Transverse colon (tissue), 4 donors: ENCODE measurements at regions not wholly inside any gene's neighbourhood (a gene's known extent, or its start where the extent isn't known, plus 50 kb on each side); places are given as distances from the start of the nearest gene placed in this dataset.

Experiments
- DNase-seq: peaks from one replicate; pipeline ENCODE4 v3.0.0-alpha.2; 2019
- H3K27ac ChIP-seq, 4 donors: fragments of 200-600 bp; sonication (generic); 2 replicates each; pipeline ENCODE4 v1.5.1; 2016 to 2018; ENCODE audit warnings: inconsistent platforms in 4 of 4
- H3K27me3 ChIP-seq: fragments of 200-600 bp; sonication (generic); 2 replicates; pipeline ENCODE4 v1.5.1; 2017; ENCODE audit warnings: inconsistent platforms
- H3K36me3 ChIP-seq, 4 donors: fragments of 200-600 bp; sonication (generic); 2 replicates each; pipeline ENCODE4 v1.5.1; 2017 to 2019; ENCODE audit warnings: inconsistent platforms in 4 of 4
- H3K4me1 ChIP-seq, 4 donors: fragments of 200-600 bp; sonication (generic); 2 replicates each; pipeline ENCODE4 v1.5.1; 2017 to 2020; ENCODE audit warnings: inconsistent platforms in 4 of 4
- H3K4me3 ChIP-seq, 4 donors: fragments of 200-600 bp; sonication (generic); 1 replicate in 1 of 4; 2 replicates in 3 of 4; pipeline versions ENCODE4 v1.5.1 to v1.6.1; 2017 to 2019; ENCODE audit warnings: inconsistent platforms in 4 of 4
- H3K9me3 ChIP-seq, 2 donors: fragments of 200-600 bp; sonication (generic); 2 replicates each; pipeline ENCODE4 v1.5.1; 2017 to 2019; ENCODE audit warnings: inconsistent platforms in 2 of 2
- EP300 ChIP-seq: sonication (generic); formaldehyde crosslinking; IDR thresholded peaks from one replicate; pipeline ENCODE4 v1.6.1; 2017; ENCODE audit warnings: antibody characterized with exemption, low read depth
- POLR2A ChIP-seq: fragments of 450-650 bp; IDR thresholded peaks from one replicate; pipeline ENCODE4 v1.6.1; 2016; ENCODE audit warnings: antibody characterized with exemption, mild to moderate bottlenecking, moderate library complexity
- POLR2AphosphoS5 ChIP-seq, 3 donors: sonication (generic); formaldehyde crosslinking; IDR thresholded peaks; one replicate each; pipeline ENCODE4 v1.6.1; 2016; ENCODE audit warnings: antibody characterized with exemption in 3 of 3
- WGBS, 2 donors: methylation state at CpG; one replicate each; pipeline ENCODE4 v1.1.5; 2018; ENCODE audit warnings: low coverage in 1 of 2; 5-methylcytosine and 5-hydroxymethylcytosine counted together
- in situ Hi-C, 4 donors: fragments of 200-750 bp; cut with MboI; loops; one replicate each; pipeline versions ENCODE4 v1.15.0 to v1.15.1; 2017; ENCODE audit warnings: low sequenced_read_pairs in 3 of 4, low pct_ligation_motif_present in 1 of 4, low pct_unique_long_range_greater_than_20kb in 1 of 4
- intact Hi-C: fragments of 100-400 bp; cut with DNase I; formaldehyde crosslinking; loops from one replicate; pipeline ENCODE4 v1.15.1; 2023; ENCODE audit warnings: low total_unique reads
- TF ChIP-seq, protein P1 (sequence below), 5 experiments: fragments of 200-600 bp in 3 of 5; fragments of 450-650 bp in 2 of 5; sonication (generic) in 3 of 5; IDR thresholded peaks; 1 replicate in 2 of 5; 2 replicates in 3 of 5; pipeline ENCODE4 v1.5.1; 2016 to 2017; ENCODE audit warnings: antibody characterized with exemption in 5 of 5, inconsistent platforms in 3 of 5, mild to moderate bottlenecking in 2 of 5, moderate library complexity in 1 of 5

DNA sequence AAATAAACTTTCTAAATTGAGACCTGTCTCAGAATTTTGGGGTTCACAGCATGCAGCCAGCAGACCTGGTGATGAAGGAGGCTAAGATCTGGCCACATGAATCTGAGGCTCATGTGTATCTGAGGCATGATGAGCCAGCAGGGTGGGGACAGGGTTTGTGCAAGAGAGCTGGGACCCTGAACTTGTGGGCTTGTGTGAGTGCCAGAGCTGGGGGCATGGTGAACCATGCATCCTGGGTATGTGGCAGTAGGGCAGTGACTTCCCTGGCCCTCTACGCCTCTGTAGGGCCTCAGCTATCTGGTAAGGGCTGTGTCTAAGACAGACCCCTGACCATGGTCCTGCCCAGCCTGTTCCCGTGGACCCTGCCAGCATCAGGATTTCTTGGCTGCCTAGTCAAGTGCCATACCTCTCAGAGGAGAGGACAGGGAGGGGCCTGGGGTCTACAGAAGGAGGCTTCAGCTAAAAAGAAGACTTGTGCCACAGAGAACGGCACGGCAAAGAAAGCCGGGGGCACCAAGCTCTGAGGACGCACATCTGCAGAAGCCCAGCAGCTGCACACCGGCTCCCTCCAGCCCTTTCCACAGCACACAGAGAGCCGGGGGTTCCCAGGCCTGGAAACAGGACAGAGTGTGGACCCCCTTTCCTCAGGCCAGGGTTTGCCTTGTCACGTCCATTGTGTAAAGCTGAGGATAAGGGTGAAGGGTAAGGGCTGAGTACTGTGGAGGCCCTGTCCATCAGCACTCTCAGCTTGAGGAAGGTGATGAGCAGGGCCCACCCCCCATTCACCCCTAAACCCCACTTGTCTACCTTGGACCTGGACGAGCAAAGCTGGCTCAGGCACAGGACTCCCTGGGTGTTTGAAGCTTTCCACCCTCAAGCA lies 130.1 kb downstream of the MRPL36 start:
- H3K36me3 ChIP-seq = no peaks in the 10 kb centered on the region
- intact Hi-C loops = no loop called here
- H3K4me1 ChIP-seq = peaks cover 0 to 11% (median 4%) of the 10 kb centered on the region in 4 donors
- WGBS, 2 donors = 82% methylated on average over 10 of the region's 10 CpGs; no CpG with 5 or more reads in 1 of the 2 donors
- in situ Hi-C loops = no loop called here
- H3K27ac ChIP-seq = no peak overlapping the region
- TF ChIP-seq EP300 = no peak
- no peak for TF ChIP-seq POLR2A
- TF ChIP-seq, protein P1, sequence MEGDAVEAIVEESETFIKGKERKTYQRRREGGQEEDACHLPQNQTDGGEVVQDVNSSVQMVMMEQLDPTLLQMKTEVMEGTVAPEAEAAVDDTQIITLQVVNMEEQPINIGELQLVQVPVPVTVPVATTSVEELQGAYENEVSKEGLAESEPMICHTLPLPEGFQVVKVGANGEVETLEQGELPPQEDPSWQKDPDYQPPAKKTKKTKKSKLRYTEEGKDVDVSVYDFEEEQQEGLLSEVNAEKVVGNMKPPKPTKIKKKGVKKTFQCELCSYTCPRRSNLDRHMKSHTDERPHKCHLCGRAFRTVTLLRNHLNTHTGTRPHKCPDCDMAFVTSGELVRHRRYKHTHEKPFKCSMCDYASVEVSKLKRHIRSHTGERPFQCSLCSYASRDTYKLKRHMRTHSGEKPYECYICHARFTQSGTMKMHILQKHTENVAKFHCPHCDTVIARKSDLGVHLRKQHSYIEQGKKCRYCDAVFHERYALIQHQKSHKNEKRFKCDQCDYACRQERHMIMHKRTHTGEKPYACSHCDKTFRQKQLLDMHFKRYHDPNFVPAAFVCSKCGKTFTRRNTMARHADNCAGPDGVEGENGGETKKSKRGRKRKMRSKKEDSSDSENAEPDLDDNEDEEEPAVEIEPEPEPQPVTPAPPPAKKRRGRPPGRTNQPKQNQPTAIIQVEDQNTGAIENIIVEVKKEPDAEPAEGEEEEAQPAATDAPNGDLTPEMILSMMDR (IDR thresholded peaks at IDR 0.05) = no peak
- TF ChIP-seq POLR2AphosphoS5 (IDR thresholded peaks at IDR 0.05) = no peak
- DNase-seq = no peak
- H3K9me3 ChIP-seq = no peaks in the 10 kb centered on the region
- H3K4me3 ChIP-seq = no peak overlapping the region
- peaks cover 91% of the 10 kb centered on the region for H3K27me3 ChIP-seq

GRCh38 chr5:1668141-1668721 lies 131.4 kb downstream of the MRPL36 start:
- H3K4me3 ChIP-seq = no peak overlapping the region
- DNase-seq = no peak
- H3K4me1 ChIP-seq = peaks cover 0 to 11% (median 4%) of the 10 kb centered on the region in 4 donors
- in situ Hi-C loops (no loop called here), intact Hi-C loops (no loop called here)
- no peak overlapping the region for H3K27ac ChIP-seq
- TF ChIP-seq, protein P1 (IDR thresholded peaks at IDR 0.05) = no peak
- TF ChIP-seq POLR2AphosphoS5 (IDR thresholded peaks at IDR 0.05) = no peak
- no peak for TF ChIP-seq POLR2A
- no peak for TF ChIP-seq EP300
- 23% methylated on average over 23 of the region's 23 CpGs; no CpG with 5 or more reads in 1 of the 2 donors for WGBS, 2 donors
- peaks cover 84% of the 10 kb centered on the region for H3K27me3 ChIP-seq
- H3K9me3 ChIP-seq = no peaks in the 10 kb centered on the region
- H3K36me3 ChIP-seq = no peaks in the 10 kb centered on the region

- intact Hi-C loops = no loop called here
- Histone ChIP-seq H3K4me1 (peaks cover 0 to 11% (median 4%) of the 10 kb centered on the region in 4 donors), H3K36me3 (no peaks in the 10 kb centered on the region), H3K4me3 (peak overlapping the region in 1 of 4 donors; percentile 33), H3K9me3 (no peaks in the 10 kb centered on the region), H3K27ac (no peak overlapping the region), H3K27me3 (peaks cover 80% of the 10 kb centered on the region)
- WGBS, 2 donors = 3% methylated on average over 25 of the region's 38 CpGs; no CpG with 5 or more reads in 1 of the 2 donors
- DNase-seq = no peak
- TF ChIP-seq POLR2A (no peak), POLR2AphosphoS5 (IDR thresholded peaks at IDR 0.05) (no peak), EP300 (no peak)
- TF ChIP-seq, protein P1 (IDR thresholded peaks at IDR 0.05) = no peak
- in situ Hi-C loops = no loop called here
These were observed 131.9 kb downstream of the MRPL36 start for GRCh38 chr5:1667648-1668140.
